HG02588 (cell line): ENCODE measurements at regions not wholly inside any gene's neighbourhood (a gene's known extent, or its start where the extent isn't known, plus 50 kb on each side); places are given as distances from the start of the nearest gene placed in this dataset.
"Not testable (repeated sequence)": the region's sequence is repeated elsewhere in the genome, so short reads cannot be mapped to it uniquely, and the experiment has no call there.

Source experiments
- ATAC-seq: cut with Tn5 transposase; IDR thresholded peaks from one replicate; pipeline ENCODE4 v1.9.1; 2021; ENCODE audit warnings: mild to moderate bottlenecking, moderate library complexity; ENCODE audit not compliant: unreplicated experiment

DNA sequence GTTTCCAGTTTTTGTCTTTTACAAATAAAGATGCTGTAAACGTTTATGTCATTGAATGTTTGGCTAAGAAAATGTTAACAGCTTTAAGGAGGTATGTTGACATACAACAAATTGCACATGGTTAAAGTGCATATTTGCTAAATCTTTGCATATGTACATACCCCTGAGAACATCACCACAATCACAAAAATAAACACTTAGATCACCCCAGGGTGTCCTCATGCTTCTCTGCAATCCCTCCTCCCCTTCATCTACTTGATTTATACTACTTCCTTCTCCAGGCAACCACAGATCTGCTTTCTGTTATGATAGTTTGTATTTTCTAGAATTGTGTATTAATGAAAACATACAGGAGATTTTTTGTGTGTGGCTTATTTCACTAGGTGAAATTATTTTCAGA lies 209.5 kb downstream of the GLRX3 start:
- no peak for ATAC-seq

DNA sequence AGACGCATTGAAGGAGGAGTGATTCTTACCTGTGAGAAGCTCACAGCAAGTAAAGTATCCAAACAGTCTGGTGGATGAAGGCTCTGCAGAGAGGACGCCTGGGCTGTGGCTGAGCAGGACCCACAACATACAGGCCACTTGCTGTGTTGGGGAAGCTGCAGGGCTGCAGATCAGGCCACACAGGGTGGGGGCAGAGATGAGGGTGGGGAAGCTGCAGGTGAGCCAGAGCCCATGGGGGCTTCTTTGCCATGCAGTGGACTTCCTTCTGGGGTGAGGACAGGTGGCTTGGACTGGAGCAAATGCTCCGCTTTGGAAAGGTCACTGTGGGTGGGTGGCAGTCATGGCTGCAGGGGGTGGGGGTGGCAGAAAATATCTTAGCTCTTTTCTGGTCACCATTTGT lies 214.8 kb downstream of the GLRX3 start:
- no peak for ATAC-seq

DNA sequence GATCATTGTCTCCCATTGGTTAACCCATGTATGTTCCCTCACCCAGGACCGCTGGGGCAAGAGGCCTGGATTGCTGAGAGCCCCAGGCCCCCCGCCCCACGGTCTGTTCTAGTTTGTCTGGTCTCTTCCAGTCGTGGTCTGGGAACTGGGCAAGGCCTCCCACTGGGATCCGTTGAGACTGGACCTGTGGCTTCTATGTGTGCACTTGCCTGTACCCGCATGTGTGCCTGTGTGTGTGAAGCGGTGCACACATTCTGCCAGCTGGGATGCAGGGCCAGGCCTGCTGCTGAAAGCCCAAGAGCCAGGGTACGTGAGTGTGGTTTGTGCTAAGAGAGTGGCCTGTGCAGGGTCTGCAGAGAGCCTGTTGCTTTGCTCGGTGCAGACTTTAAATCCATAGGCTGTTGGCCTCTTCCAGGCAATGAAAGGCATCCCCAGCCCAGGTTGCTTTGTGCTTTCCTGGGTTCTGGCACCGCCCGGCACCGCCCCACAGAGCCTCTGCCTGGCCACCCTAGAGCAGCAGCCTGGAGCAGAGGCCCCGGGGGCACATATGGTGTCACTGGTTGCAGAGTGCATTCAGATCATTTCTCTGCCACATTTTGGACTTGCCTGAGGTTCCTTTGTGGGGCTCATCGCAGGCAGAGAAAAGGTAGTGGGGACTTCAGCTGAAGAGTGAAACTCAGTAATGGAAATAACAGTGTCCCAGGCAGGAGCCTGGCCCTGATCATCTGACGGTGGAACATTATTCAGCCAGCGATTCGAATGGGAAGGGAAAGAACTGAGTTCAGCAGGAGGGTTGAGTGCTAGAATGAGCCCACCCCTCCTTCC lies 215.5 kb downstream of the GLRX3 start:
- ATAC-seq: no peak

DNA sequence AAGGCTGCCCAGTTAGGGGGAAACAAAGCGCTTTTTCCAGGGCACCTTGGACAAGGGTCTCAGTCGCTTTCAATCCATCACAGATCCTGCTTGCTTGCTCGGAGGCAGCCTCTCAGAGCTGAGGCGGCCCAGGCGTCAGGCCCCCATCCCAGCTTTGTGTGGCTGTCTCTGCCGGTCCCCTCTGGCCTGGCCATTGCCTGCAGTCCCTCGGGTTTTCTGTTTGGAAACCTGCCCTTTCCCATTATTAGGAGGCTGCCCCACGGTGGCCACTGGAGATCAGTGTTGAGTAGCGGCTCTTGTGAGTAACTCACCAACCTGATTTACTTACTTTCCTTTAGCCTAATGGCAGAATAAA lies 216.1 kb downstream of the GLRX3 start:
- ATAC-seq: no peak

DNA sequence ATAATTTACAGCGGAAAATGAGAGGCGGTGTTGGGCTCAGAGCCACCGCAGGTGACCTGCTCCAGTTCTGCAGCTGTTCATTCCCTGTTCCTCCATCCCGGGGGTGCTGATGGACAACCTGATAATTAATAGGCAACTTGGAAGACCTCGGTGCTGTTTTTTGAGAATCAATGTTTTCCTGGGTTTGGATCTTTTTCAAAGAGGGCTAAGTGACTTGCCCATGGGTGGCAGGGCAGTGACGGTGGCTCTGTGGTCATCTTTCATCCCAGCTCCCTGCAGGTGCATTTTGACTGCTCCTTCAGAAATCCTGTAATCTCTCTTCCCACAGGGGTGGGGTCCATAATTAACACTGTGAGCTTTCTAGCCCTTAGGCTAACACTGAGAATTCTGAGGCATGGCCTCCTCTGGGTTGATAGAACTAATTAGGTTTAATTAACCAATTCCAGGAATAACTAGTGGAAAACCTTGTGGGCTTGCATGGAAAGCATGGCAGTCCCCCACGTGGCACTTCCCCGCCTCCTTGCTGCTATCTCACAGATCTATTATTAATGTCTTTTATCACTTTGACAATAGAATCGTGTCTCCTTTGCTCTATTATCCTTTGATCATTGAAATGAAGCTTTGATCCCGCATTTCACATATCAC lies 217.9 kb downstream of the GLRX3 start:
- no peak for ATAC-seq

DNA sequence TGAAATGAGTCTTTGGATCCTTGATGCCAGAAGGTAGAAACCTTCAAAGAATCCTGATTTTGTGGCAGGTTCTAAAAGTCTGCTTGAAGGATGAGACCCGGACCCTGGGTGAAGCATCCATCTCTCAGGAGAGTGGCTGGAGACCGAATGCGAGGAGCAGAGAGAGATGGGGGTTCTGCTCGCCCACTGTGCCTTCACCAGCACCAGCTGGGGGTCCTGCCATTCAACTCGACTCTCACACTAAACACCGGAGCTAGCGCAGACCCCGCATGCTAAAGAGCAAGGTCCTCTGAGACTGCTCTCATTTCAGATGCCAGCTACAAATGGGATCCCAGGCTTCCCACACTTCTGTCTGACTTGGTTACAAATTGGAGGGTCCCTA lies 218.4 kb downstream of the GLRX3 start:
- no peak for ATAC-seq

DNA sequence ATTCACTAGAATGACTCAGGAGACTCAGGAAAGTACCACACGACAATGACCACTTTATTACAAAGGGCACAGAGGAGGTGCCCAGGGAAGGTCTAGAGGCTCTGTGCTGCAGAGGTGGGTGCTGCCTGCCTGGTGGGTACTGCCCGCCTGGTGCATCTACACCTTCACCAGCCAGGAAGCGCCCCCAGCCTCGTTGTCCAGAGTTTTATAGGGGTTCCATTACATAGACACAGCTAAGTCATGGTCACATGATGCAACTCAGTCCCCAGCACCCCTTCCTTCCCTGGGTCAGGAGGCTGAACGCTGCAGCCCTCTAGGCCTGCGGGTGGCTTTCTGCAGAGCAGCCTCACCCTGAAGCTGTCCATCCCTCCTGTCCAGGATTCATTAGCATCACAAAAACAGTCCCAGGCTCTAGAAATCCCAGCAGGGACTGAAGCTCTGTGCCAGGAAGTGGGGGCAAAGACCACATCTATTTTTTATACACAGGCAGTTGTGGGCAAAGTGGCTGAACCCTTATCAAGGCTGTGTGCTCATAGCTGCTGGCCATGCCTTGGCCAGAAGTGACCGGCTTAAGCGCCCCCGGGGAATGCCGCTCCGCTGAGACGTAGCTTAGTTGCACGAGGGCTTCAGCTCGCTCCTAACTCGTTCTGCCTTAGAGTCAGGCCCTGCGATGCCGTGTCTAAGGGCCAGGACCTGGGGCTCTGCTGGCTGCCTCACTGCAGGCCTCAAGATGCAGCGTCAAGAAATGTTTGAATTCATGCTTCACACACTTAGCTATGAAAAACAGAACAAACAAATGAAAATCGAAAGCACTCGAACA lies 219.0 kb downstream of the GLRX3 start:
- no peak for ATAC-seq

DNA sequence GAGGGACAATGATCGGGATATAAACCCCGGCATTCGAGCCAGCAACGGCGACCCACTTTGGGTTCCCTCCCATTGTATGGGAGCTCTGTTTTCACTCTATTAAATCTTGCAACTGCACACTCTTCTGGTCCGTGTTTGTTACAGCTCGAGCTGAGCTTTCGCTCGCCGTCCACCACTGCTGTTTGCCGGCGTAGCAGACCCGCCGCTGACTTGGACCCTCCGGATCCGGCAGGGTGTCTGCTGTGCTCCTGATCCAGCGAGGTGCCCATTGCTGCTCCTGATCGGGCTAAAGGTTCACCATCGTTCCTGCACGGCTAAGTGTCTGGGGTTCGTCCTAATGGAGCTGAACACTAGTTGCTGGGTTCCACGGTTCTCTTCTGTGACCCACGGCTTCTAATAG lies 220.2 kb downstream of the GLRX3 start:
- ATAC-seq: not testable (repeated sequence)

DNA sequence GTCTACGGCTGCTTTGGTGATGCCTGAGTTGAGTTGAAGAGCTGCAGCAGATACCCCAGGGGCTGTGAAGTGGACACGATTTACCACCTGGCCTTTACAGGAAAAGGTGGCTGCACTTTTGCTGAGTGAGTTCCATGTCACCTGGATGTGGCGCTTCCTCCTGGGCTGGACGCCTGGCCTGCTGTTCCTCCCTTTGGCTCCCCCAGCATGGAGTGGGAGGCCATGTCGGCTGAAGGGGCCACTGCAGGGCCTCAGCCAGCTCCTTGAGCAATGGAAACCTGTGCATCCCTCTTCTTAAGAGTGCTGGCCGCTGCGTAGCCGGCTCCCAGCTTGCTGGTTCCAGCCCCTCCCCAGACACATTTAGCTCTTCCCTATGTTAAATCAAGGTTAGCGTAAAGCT lies 221.0 kb downstream of the GLRX3 start:
- no peak for ATAC-seq

DNA sequence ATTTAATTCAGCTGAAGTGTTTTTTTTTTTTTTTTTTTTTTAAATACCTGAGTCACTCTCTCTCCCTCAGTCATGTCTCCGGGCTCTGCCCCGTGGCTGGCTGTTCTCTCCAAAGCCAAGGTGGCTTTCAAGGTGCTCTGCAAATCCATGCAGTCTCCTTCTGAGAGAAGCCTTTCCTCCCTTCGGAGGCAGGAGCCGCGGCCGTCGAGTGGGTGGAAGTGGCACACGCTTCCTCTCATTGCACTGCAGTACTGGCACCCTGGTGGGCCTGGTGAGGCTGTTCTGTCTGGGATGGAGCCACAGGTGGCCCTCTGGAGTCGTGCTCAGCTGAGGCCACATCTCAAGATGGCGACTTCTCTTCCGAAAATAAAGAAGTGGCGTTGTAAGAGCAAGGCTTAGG lies 221.8 kb downstream of the GLRX3 start:
- no peak for ATAC-seq

DNA sequence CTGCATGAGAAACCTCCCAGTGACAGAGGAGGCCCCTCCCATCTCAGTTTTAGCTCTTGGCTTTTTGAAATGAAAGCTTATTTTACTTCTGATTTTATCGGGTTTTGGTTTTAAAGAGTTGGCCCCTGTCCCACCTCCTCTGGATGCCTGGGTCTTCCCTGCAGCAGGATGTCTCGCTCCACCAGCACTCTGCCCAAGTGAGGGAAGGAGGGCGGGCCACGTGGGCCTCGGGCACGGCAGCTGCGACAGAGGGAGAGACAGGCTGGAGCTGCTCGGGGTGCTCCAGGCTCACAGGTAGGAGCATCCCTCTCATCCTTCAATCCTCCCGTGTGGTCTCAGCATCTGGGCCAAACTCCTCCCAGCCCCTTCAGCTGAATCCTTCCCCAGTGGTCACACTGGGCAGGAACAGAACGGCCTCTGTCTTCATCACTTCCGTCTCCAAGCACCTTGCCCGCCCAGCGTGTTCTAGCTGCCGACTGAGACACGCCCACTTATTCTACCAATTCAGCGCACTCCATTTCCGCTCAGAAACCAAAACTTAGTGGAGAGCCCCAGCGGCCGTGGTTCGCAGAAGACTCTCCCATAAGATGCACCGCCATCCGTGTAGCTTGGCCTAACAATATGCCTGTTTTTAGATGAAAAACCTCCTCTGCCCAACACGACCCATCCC lies 222.9 kb downstream of the GLRX3 start:
- ATAC-seq: no peak

DNA sequence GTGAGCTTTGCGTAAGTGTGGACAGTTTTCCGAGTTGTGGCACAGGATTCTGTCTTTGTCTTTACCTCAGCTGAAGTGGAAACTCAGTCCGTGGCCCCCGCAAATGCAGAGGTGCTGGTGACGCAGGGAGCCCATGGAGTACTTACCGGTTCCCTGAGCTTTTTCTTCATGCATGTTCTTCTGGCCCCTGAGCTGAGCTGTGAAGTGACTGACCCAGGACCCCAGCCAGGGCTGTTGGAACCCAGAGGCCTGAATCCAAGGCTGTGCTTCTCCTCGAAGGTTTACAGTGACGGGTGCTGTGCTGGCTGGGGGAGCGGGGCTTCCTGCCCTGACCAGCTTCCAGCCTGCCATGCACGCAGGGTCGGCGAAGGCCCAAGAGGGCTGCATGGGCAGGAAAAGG lies 223.5 kb downstream of the GLRX3 start:
- ATAC-seq: no peak

DNA sequence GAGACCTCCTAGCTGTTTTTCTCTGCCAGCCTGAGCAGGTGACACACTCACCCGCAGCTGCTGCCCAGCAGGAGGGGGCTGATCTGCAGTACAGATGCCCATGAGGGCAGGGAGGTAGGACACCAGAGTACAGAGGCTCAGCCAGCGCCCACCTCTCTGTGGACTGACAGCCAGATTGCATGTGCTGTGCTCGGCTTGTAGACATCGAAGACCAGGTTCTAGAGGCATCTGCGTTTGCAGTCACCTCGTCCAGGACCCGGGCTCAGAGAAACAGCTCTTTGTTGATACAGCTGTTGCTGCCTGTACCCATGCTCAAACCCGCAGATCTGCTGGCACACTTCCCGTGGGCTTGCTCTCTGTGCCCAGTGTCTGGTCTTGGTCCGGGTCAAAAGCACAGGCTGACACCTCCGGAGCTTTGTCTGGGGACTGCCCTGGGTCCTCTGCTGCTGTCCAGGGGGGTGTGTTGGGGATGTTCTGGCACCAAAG lies 224.7 kb downstream of the GLRX3 start:
- ATAC-seq: no peak

DNA sequence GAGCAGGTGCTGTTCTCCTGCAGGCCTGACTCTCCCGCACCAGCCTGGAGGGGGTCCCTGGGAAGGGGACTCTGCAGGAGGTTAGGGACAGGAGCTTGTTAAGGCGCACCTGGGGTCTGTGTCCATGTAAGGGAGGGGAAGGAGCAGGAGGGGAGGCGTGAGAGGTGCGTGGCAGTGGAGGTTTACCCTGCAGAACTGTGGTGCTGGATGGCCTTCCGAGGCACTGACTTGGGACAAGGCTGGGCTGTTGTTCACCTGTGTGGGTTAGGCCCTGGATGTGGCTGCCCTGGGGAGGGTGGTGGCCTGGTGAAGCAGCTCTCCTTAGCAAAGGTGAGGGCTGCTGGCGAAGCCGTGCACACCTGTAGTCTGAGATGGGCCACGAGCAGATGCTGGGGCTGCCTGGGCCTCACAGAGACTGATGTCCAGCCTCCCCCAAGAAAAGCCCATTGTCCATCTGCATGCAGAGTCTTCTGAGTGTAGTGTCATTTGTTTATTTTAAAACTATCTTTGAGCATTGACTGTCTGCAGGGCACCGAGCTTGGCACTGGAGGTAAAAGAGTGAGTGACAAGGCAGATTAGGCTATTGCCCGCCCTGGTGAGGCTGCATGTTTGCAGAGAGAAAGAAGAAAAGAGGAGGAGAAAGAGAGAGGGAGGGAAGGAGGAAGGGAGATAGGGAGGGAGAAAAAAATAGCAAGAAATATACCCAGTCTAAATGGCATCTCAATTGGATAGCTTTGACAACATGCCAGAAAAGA lies 225.3 kb downstream of the GLRX3 start:
- ATAC-seq: no peak

DNA sequence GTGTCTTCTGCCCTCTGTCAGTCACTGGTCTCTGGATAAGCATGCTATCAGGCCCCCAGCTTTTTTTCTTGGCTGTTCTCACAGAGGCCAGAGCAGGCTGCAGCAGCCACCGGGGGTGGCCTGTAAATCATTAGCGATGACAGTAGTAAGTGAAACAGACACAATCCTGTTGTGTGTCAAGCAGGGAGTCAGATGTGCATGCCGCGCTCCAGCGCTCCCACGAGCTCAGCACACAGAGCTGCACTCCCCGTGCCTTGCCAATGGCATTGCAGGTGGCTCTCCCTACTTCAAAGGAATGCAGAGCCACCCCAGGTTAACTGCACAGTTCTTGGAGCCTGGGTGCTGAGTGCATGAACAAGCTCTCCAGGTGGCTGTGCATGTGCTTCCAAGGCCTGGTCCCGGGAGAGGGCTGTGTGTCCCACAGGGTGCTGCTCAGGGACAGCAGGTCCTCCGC lies 226.1 kb downstream of the GLRX3 start:
- no peak for ATAC-seq

DNA sequence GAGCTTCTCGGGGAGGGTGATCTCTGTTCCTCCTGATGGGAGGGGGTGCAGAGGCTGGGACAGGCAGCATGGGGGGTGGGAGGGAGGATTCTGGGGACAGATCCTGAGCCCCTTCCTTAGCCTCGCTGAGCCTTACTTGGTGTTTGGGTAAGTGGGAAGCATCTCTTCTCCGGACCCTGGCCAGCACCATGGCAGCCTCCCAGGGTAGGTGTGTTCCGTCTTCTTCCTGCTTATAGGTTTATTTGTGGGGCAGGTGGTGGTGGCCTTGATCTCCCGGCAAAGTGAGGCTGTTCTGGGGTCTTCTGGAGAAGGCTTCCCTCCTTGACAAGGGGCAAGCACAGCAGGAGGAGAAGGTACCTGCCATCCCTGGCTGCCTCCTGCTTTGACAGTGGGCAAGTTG lies 226.9 kb downstream of the GLRX3 start:
- ATAC-seq: no peak

DNA sequence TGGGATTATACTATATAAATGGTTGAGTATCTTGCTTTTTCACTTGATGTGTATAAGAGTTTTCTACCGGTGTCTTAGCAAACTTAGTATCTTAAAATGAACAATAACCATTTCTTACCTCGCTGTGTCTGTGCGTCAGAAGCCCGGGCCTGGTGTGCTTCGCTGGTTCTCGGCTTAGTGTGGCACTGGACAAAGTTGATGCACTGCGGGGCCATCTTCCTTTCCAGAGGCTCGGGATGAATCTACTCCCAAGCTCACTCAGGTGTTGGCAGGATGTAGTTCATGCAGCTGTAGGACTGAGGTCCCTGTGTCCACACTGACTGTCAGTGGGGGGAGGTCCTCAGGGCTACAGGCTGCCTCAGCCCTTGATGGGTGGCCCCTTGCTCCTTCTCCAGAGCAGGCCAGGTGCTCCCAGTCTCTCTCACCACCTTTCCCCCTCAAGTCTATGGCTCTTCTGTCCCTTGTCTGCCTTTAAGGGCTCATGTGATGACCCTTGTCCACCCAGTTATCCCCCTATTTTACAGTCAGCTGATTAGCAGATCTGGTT lies 227.8 kb downstream of the GLRX3 start:
- ATAC-seq: no peak

DNA sequence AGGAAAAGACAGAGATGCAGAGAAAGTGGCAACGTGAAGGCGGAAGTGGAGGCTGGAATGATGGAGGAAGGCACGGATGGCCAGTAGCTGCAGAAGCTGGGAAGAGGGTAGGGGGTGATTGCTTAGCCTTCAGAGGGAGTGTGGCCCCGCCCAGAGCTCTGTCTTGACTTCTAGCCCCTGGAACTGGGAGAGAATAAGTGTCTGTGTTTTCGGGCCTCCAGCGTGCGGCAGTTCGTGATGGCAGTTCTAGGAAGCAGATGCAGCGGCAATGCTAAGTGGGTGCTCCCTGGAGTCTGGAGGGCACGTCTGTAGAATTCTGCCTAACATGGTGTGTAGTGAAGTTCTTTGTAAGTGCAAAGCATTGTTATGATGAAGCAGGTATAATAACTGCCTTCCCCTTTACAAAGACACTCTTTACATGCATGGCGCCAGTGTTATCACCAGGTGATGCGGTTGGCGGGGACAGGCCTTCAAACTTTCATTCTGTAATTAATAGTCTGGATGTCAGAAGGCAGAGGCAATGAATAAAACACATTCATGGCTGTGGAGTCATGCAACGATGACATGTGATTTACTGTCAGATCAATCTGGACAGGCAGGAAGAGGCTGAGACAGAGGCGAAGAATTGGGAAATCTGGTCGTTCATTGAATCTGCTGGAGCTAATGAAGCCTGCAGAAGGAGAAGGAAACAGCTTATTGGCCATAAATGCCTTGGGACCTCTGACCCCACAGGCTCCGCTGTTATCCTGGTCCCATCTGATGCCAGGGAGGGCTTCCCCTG lies 228.6 kb downstream of the GLRX3 start:
- ATAC-seq: no peak
